Keratinocyte (primary cell): ENCODE measurements at regions not wholly inside any gene's neighbourhood (a gene's known extent, or its start where the extent isn't known, plus 50 kb on each side); places are given as distances from the start of the nearest gene placed in this dataset.

Experiments
- DNase-seq: peaks from one replicate; pipeline ENCODE4 v3.0.0-alpha.2; 2011; ENCODE audit warnings: low read depth, missing footprints, low spot score
- FAIRE-seq: peaks from 2 replicates; lab custom pipeline; 2011; peaks lifted over from hg19 to GRCh38; lab: Jason Lieb, UNC
- H2AFZ ChIP-seq: 2 replicates; pipeline ENCODE4 v1.6.0; 2012; ENCODE audit warnings: low read length, control low read depth, inconsistent platforms; ENCODE audit not compliant: control insufficient read depth
- H3K27ac ChIP-seq: 2 replicates; pipeline ENCODE4 v1.5.1; 2011; ENCODE audit warnings: low read length; ENCODE audit not compliant: control insufficient read depth, insufficient read depth
- H3K27me3 ChIP-seq: 3 replicates; pipeline ENCODE4 v1.6.0; 2011; ENCODE audit warnings: low read length; ENCODE audit not compliant: control insufficient read depth, insufficient read depth; ENCODE audit errors: extremely low read depth
- H3K36me3 ChIP-seq, 2 experiments: 2 replicates in 1 of 2; 3 replicates in 1 of 2; pipeline ENCODE4 v1.5.1; 2011; ENCODE audit warnings: low read length in 2 of 2, mild to moderate bottlenecking in 1 of 2; ENCODE audit not compliant: control insufficient read depth in 2 of 2, insufficient read depth in 2 of 2; ENCODE audit errors: extremely low read depth in 1 of 2
- H3K4me1 ChIP-seq: 3 replicates; pipeline ENCODE4 v1.5.1; 2011; ENCODE audit warnings: low read length; ENCODE audit not compliant: control insufficient read depth, insufficient read depth; ENCODE audit errors: extremely low read depth
- H3K4me2 ChIP-seq: 3 replicates; pipeline ENCODE4 v1.6.0; 2011; ENCODE audit warnings: low read depth, low read length; ENCODE audit not compliant: control insufficient read depth, insufficient read depth; ENCODE audit errors: extremely low read depth
- H3K4me3 ChIP-seq, 3 experiments: fragments of 200-600 bp in 1 of 3; sonication (generic) in 1 of 3; 2 replicates in 2 of 3; 3 replicates in 1 of 3; pipeline ENCODE4 v1.5.1; 2011 to 2016; ENCODE audit warnings: low read length in 3 of 3, mild to moderate bottlenecking in 3 of 3, control low read depth in 2 of 3, inconsistent platforms in 1 of 3, low read depth in 1 of 3, mixed read lengths in 1 of 3, mixed run types in 1 of 3, moderate library complexity in 1 of 3; ENCODE audit not compliant: control insufficient read depth in 2 of 3, insufficient read depth in 2 of 3; ENCODE audit errors: extremely low read depth in 1 of 3
- H3K79me2 ChIP-seq: 2 replicates; pipeline ENCODE4 v1.6.0; 2012; ENCODE audit warnings: low read length; ENCODE audit not compliant: control insufficient read depth, insufficient read depth
- H3K9ac ChIP-seq: 3 replicates; pipeline ENCODE4 v1.6.0; 2011; ENCODE audit warnings: low read length; ENCODE audit not compliant: control insufficient read depth, insufficient read depth; ENCODE audit errors: extremely low read depth
- H3K9me1 ChIP-seq: 3 replicates; pipeline ENCODE4 v1.6.0; 2011; ENCODE audit warnings: low read length; ENCODE audit not compliant: control insufficient read depth, insufficient read depth; ENCODE audit errors: extremely low read depth
- H3K9me3 ChIP-seq: 2 replicates; pipeline ENCODE4 v1.5.1; 2012; ENCODE audit warnings: low read depth, low read length; ENCODE audit not compliant: control insufficient read depth
- H4K20me1 ChIP-seq: 3 replicates; pipeline ENCODE4 v1.6.0; 2011; ENCODE audit warnings: low read length; ENCODE audit not compliant: control insufficient read depth, insufficient read depth; ENCODE audit errors: extremely low read depth
- CTCF ChIP-seq, 3 experiments: IDR thresholded peaks in 1 of 3; conservative IDR thresholded peaks in 1 of 3; optimal IDR thresholded peaks in 1 of 3; 2 replicates in 2 of 3; 3 replicates in 1 of 3; pipeline versions ENCODE3 to v1.5.1; 2011; ENCODE audit warnings: low read length in 3 of 3, mild to moderate bottlenecking in 3 of 3, moderate library complexity in 2 of 3, control low read depth in 1 of 3, inconsistent platforms in 1 of 3; ENCODE audit not compliant: insufficient read depth in 2 of 3; ENCODE audit errors: extremely low read depth in 1 of 3
- EZH2 ChIP-seq: IDR thresholded peaks from one replicate; pipeline ENCODE4 v1.6.1; 2012; ENCODE audit warnings: inconsistent platforms, mild to moderate bottlenecking, low read length, moderate library complexity
- dilution Hi-C: fragments of 300-500 bp; cut with MboI; formaldehyde crosslinking; loops from one replicate; pipeline ENCODE4 v1.7.0; 2020; ENCODE audit warnings: low sequenced_read_pairs; ENCODE audit not compliant: extremely low pct_ligation_motif_present

- FAIRE-seq (no peak), DNase-seq (no peak)
- Histone ChIP-seq H3K27me3 (no peaks in the 10 kb centered on the region), H3K79me2 (no peaks in the 10 kb centered on the region), H3K27ac (no peak overlapping the region), H4K20me1 (no peaks in the 10 kb centered on the region), H3K4me1 (no peaks in the 10 kb centered on the region), H3K9ac (no peak overlapping the region), H3K4me2 (no peak overlapping the region), H3K4me3 (no peak overlapping the region), H3K9me1 (no peaks in the 10 kb centered on the region), H2AFZ (no peak overlapping the region), H3K36me3 (no peaks in the 10 kb centered on the region), H3K9me3 (no peaks in the 10 kb centered on the region)
- no peak for TF ChIP-seq CTCF (optimal IDR thresholded peaks at IDR 0.05 in 1 of 3, IDR thresholded peaks at IDR 0.05 in 1 of 3, conservative IDR thresholded peaks at IDR 0.05 in 1 of 3; ENCODE audit: extremely low read depth in 1 of 3, insufficient read depth in 2 of 3, low read length in 3 of 3)
- dilution Hi-C loops = no loop called here
Observed at GRCh38 chrX:125940985-125941384, 225.1 kb downstream of the DCAF12L2 start.

- no peak for FAIRE-seq
- Histone ChIP-seq H3K27ac (no peak overlapping the region), H3K4me1 (no peaks in the 10 kb centered on the region), H3K9ac (no peak overlapping the region), H4K20me1 (no peaks in the 10 kb centered on the region), H3K4me3 (no peak overlapping the region), H3K36me3 (no peaks in the 10 kb centered on the region), H3K4me2 (no peak overlapping the region), H3K79me2 (no peaks in the 10 kb centered on the region), H3K27me3 (no peaks in the 10 kb centered on the region), H2AFZ (no peak overlapping the region), H3K9me1 (no peaks in the 10 kb centered on the region), H3K9me3 (no peaks in the 10 kb centered on the region)
- DNase-seq = no peak
- no peak for TF ChIP-seq CTCF (optimal IDR thresholded peaks at IDR 0.05 in 1 of 3, IDR thresholded peaks at IDR 0.05 in 1 of 3, conservative IDR thresholded peaks at IDR 0.05 in 1 of 3; ENCODE audit: extremely low read depth in 1 of 3, insufficient read depth in 2 of 3, low read length in 3 of 3)
- TF ChIP-seq EZH2 = no peak
- dilution Hi-C loops = no loop called here
Observed at GRCh38 chrX:125947501-125947900, 218.6 kb downstream of the DCAF12L2 start.
